Nephron (organoid): ENCODE measurements at regions not wholly inside any gene's neighbourhood (a gene's known extent, or its start where the extent isn't known, plus 50 kb on each side); places are given as distances from the start of the nearest gene placed in this dataset.
"Not testable (repeated sequence)": the region's sequence is repeated elsewhere in the genome, so short reads cannot be mapped to it uniquely, and the experiment has no call there.

Source experiments
- H3K27ac Mint-ChIP-seq, 3 experiments: 2 replicates each; pipeline ENCODE4 v1.8.0; 2020; ENCODE audit warnings: mixed read lengths in 3 of 3, mild to moderate bottlenecking in 2 of 3, moderate library complexity in 1 of 3
- H3K27me3 Mint-ChIP-seq: 2 replicates; pipeline ENCODE4 v1.8.0; 2021; ENCODE audit warnings: low read depth, mild to moderate bottlenecking, moderate library complexity, mixed read lengths
- H3K36me3 Mint-ChIP-seq: 2 replicates; pipeline ENCODE4 v1.8.0; 2020; ENCODE audit warnings: low read depth, mixed read lengths
- H3K4me1 Mint-ChIP-seq: 2 replicates; pipeline ENCODE4 v1.8.0; 2020; ENCODE audit warnings: mixed read lengths
- H3K4me3 Mint-ChIP-seq, 3 experiments: 2 replicates each; pipeline ENCODE4 v1.8.0; 2020; ENCODE audit warnings: mild to moderate bottlenecking in 3 of 3, mixed read lengths in 3 of 3, moderate library complexity in 2 of 3
- H3K9me3 Mint-ChIP-seq: 2 replicates; pipeline ENCODE4 v1.8.0; 2020; ENCODE audit warnings: mixed read lengths
- CTCF ChIP-seq, 3 experiments: fragments of 200-600 bp; sonication (generic); IDR thresholded peaks; one replicate each; pipeline ENCODE4 v1.5.0; 2021; ENCODE audit warnings: antibody characterized with exemption in 3 of 3; ENCODE audit not compliant: unreplicated experiment in 3 of 3

DNA sequence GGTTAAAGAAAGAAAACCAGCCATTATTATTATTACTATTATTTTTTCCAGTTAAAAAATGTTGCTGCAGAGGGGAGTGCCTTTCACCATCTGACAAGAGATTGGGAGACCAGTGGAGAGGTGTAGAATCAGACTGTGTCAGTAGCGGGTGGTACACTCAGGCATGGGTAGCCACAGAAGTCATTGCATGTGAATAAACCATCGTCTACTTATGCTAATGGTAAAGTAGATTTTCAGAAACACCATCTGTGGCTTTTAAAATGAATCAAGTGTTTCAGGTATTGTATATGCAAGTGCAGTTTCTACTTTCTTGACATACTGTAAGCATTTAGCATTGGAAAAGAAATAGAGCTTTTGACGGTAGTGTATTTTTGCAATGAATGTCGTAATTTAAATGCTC is 131.5 kb upstream of the SP8 start:
- no peaks in the 10 kb centered on the region for H3K36me3 Mint-ChIP-seq
- H3K27me3 Mint-ChIP-seq = no peaks in the 10 kb centered on the region
- no peaks in the 10 kb centered on the region for H3K4me1 Mint-ChIP-seq
- no peak overlapping the region for H3K4me3 Mint-ChIP-seq
- no peak overlapping the region for H3K27ac Mint-ChIP-seq
- H3K9me3 Mint-ChIP-seq = no peaks in the 10 kb centered on the region
- no peak for TF ChIP-seq CTCF (IDR thresholded peaks at IDR 0.05; ENCODE audit: unreplicated experiment in 3 of 3)

GRCh38 chr7:20927178-20927577 is 140.5 kb upstream of the SP8 start:
- not testable (repeated sequence) for H3K4me3 Mint-ChIP-seq, H3K36me3 Mint-ChIP-seq, H3K4me1 Mint-ChIP-seq, H3K27ac Mint-ChIP-seq, H3K27me3 Mint-ChIP-seq
- peaks cover 21% of the 10 kb centered on the region for H3K9me3 Mint-ChIP-seq

- H3K9me3 Mint-ChIP-seq = peaks cover 21% of the 10 kb centered on the region
Observed at GRCh38 chr7:20927976-20928375, 141.3 kb upstream of the SP8 start.

GRCh38 chr7:20929199-20929598 is 142.5 kb upstream of the SP8 start:
- Mint-ChIP-seq H3K4me1 (no peaks in the 10 kb centered on the region), H3K27me3 (no peaks in the 10 kb centered on the region), H3K9me3 (peaks cover 21% of the 10 kb centered on the region), H3K27ac (no peak overlapping the region), H3K4me3 (no peak overlapping the region), H3K36me3 (no peaks in the 10 kb centered on the region)
- TF ChIP-seq CTCF (IDR thresholded peaks at IDR 0.05; ENCODE audit: unreplicated experiment in 3 of 3) = no peak

More at GRCh38 chr7:20927976-20928375, 141.3 kb upstream of the SP8 start:
- no peaks in the 10 kb centered on the region for H3K36me3 Mint-ChIP-seq
- H3K27ac Mint-ChIP-seq = no peak overlapping the region
- no peak overlapping the region for H3K4me3 Mint-ChIP-seq
- no peak for TF ChIP-seq CTCF (IDR thresholded peaks at IDR 0.05; ENCODE audit: unreplicated experiment in 3 of 3)
- H3K27me3 Mint-ChIP-seq = no peaks in the 10 kb centered on the region
- no peaks in the 10 kb centered on the region for H3K4me1 Mint-ChIP-seq

DNA sequence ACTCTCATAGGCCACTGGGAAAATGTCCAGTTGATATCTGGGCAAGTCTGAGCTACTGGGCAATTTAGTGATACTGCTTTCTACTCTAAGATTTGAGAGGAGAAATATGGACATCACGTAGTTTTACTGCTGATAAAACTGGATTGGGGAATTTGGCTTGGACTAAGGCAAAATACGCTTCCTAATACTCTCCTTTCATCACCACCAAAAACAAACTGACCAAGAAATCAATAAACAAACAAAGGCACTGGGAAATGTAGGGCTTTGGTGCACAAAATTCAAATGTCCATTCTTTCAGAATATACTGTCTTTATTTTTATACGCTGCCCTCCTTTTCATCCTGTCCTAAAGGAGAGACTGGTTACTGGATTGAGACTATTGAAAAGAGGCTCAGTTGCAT is 145.1 kb upstream of the SP8 start:
- Mint-ChIP-seq H3K27ac (no peak overlapping the region), H3K27me3 (no peaks in the 10 kb centered on the region), H3K9me3 (peaks cover 2% of the 10 kb centered on the region), H3K4me1 (no peaks in the 10 kb centered on the region), H3K4me3 (no peak overlapping the region), H3K36me3 (no peaks in the 10 kb centered on the region)
- no peak for TF ChIP-seq CTCF (IDR thresholded peaks at IDR 0.05; ENCODE audit: unreplicated experiment in 3 of 3)

DNA sequence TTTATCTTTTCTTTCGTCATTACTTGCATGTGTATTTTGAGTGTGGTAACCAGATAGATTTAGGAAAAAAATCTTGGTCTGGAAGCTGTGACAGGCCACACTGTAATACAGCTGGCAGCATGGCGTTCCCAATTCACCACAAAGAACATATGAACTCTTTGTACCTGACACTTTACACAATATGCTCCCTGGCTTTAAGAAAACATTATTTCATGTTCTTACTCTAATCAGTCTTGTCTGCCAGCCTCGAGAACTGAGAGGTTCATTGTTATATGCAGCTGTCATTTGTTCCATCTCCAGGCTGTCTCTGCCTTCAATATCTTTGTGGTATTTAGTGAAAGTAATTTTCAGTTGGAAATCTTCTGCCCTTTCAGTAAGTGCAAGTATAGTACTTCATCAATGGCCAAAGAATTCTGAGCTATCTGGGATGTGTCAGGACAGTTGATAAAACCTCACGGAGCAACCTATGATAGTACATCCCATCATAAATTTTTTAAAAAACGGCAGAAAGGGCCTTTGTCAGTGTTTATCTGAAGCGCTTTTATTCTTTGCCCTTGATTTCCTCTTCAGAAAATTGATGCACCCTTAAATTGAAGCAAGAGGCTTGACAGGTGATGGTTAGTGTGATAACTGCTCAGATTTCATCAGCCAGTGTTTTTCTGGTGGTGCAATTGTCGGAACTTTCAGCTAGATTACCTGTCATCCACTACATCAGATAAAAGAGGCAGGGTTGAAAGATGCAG is 146.3 kb upstream of the SP8 start:
- Mint-ChIP-seq H3K4me1 (no peaks in the 10 kb centered on the region), H3K9me3 (no peaks in the 10 kb centered on the region), H3K27me3 (no peaks in the 10 kb centered on the region), H3K27ac (no peak overlapping the region), H3K36me3 (no peaks in the 10 kb centered on the region), H3K4me3 (no peak overlapping the region)
- no peak for TF ChIP-seq CTCF (IDR thresholded peaks at IDR 0.05; ENCODE audit: unreplicated experiment in 3 of 3)
